D721Med (cell line): ENCODE measurements at regions not wholly inside any gene's neighbourhood (a gene's known extent, or its start where the extent isn't known, plus 50 kb on each side); places are given as distances from the start of the nearest gene placed in this dataset.

ENCODE experiments used
- DNase-seq: peaks from one replicate; pipeline ENCODE4 v3.0.0; 2011; ENCODE audit warnings: low spot score; ENCODE audit not compliant: insufficient read length
- FAIRE-seq: peaks from 2 replicates; lab custom pipeline; 2011; peaks lifted over from hg19 to GRCh38; lab: Jason Lieb, UNC
- TF ChIP-seq, protein P1 (sequence below): IDR thresholded peaks from 2 replicates; pipeline ENCODE4 v1.5.1; 2012; ENCODE audit warnings: mild to moderate bottlenecking, control low read depth; ENCODE audit not compliant: insufficient read depth; ENCODE audit errors: missing control alignments

DNA sequence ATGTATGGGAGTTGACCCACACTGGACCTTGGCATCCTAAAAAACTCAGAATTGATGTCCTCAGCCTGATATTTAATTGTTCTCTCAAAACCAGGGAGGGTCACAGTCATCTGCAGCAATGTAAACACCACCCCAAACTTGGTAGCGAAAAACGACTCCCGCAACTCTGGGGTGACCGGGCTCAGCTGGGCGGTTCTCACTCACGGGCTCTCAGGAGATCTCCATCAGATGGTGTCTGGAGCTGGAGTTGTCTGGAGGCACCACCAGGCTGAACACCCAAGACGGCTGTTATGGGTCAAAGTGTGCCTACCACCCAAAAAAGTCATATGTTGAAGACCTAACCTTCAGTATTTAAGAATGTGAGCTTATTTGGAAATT, 50.9 kb upstream of the NXT1 start:
- TF ChIP-seq, protein P1, sequence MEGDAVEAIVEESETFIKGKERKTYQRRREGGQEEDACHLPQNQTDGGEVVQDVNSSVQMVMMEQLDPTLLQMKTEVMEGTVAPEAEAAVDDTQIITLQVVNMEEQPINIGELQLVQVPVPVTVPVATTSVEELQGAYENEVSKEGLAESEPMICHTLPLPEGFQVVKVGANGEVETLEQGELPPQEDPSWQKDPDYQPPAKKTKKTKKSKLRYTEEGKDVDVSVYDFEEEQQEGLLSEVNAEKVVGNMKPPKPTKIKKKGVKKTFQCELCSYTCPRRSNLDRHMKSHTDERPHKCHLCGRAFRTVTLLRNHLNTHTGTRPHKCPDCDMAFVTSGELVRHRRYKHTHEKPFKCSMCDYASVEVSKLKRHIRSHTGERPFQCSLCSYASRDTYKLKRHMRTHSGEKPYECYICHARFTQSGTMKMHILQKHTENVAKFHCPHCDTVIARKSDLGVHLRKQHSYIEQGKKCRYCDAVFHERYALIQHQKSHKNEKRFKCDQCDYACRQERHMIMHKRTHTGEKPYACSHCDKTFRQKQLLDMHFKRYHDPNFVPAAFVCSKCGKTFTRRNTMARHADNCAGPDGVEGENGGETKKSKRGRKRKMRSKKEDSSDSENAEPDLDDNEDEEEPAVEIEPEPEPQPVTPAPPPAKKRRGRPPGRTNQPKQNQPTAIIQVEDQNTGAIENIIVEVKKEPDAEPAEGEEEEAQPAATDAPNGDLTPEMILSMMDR: no peak
- FAIRE-seq (no peak), DNase-seq (no peak)

DNA sequence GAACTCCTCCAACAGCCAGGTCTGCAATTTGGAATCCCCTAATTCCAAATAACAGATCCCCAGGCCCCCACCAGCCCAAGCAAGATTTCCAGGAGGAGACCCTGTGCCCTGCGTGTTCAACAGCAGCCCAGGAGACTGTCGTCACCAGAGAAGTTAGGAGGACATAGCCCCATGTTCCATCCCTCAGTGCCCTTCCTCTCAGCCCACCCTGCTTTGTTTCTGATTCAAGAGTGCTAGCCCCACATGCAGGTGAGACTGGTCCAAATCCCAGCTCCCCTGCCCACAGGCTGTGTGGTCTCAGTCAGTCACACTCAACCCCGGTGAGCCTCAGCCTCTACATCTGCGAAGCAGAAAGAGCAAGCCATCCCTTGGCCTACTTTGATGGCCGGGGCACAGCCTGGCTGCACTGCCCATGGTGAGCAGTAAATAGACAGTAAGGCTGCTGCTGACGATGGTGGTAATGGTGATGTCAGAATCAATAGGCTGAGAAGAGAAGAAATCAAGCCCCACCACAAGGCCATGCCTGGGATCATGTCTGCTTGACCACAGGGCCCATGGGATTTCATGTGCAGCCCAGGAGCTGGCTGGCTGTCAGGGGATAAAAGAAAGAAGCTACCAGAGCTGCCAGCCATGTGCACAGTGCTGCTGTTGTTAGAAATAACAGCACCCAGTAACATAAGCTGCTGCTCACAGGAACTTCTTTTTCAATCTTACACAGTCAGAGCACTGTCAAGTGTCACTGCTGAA, 51.5 kb upstream of the NXT1 start:
- TF ChIP-seq, protein P1: no peak
- FAIRE-seq: no peak
- DNase-seq: no peak

GRCh38 chr20:23298155-23298554, 52.4 kb upstream of the NXT1 start:
- no peak for FAIRE-seq
- no peak for DNase-seq
- TF ChIP-seq, protein P1: no peak

DNA sequence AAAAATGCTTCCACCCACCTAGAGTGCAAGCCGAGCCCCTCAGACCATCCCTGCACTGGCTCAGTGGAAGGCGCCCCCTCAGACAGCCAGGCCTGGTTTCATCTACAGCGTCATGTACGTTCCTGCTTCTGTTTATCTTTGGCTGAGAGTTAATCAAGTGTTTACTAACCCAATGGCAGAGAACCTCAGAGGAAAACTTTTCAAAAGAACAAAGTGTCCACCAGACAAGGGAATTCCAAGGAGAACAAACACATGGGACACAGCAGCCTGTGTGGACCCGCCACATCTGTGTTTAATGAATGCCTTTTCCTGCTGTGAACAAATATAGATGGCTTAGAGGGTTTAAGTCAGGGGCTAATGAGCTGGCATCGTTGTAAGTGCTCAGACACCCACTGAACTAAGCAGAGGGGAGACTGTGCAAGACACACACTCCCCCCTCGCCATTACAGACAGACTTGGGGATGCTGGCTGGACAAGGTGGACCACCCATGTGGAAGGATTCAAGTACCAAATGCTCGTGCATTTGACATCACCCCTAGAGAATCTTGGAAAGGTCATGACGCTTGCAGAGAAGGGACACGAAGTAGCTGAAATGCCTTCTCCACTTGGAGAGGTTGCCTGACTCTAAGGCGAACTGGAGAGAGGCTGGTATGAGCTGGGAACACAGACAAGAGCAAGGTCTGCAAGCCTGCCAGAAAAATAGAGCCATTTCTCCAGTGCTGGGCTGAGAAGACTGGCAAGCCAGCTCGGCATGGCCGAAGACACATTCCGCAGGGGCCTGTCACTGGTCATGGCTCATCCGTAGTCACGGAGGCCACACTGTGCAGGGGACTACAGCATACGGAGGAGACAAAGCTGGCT, 53.5 kb upstream of the NXT1 start:
- TF ChIP-seq, protein P1: no peak
- FAIRE-seq (no peak), DNase-seq (no peak)

GRCh38 chr20:23295934-23296333, 54.7 kb upstream of the NXT1 start:
- DNase-seq: no peak
- TF ChIP-seq, protein P1: no peak
- FAIRE-seq: no peak

DNA sequence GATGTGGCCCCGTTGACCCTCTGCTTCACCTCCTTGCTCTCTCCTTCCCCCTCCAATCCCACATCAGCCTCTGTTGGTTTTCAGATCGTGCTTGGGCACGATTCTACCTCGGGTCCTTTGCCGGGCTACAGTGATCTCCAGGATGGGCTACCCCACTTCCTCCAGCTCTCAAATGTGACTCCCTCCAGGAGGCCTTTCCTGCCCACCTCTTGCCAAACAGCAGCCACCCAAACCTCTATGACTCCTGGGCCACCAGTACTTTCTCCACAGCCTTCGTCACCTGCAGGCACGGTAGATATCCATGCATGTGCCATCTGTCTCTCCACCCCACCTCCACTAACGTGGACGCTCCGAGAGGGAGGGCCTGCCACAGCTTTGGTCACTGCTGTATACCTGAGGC, 55.9 kb upstream of the NXT1 start:
- DNase-seq (no peak), FAIRE-seq (no peak)
- TF ChIP-seq, protein P1: no peak
